Stimulated activated CD4-positive, alpha-beta T cell treated with anti-CD3 and anti-CD28 coated beads, Interleukin-15, amount 100 ng/mL, for 24 hours (primary cell): ENCODE measurements at regions not wholly inside any gene's neighbourhood (a gene's known extent, or its start where the extent isn't known, plus 50 kb on each side); places are given as distances from the start of the nearest gene placed in this dataset.
"Not testable (repeated sequence)": the region's sequence is repeated elsewhere in the genome, so short reads cannot be mapped to it uniquely, and the experiment has no call there.

Experiments
- DNase-seq: peaks from one replicate; pipeline ENCODE4 v3.0.0-alpha.2; 2020

GRCh38 chr2:7691961-7692656, 774.9 kb downstream of the RNF144A start:
- DNase-seq = no peak

GRCh38 chr2:7692657-7693161, 775.5 kb downstream of the RNF144A start:
- DNase-seq = no peak

GRCh38 chr2:7693246-7694075, 776.2 kb downstream of the RNF144A start:
- DNase-seq = no peak

GRCh38 chr2:7694076-7694985, 777.1 kb downstream of the RNF144A start:
- DNase-seq = peak; percentile 25

GRCh38 chr2:7696556-7696955, 779.3 kb downstream of the RNF144A start:
- DNase-seq = not testable (repeated sequence)

GRCh38 chr2:7697052-7697451, 779.8 kb downstream of the RNF144A start:
- DNase-seq = no peak

- DNase-seq = no peak
Measured at GRCh38 chr2:7701791-7702190, 784.6 kb downstream of the RNF144A start.

GRCh38 chr2:7703048-7703447, 785.8 kb downstream of the RNF144A start:
- no peak for DNase-seq

GRCh38 chr2:7703543-7704144, 786.4 kb downstream of the RNF144A start:
- DNase-seq = no peak

GRCh38 chr2:7704296-7704865, 787.2 kb downstream of the RNF144A start:
- DNase-seq = no peak

GRCh38 chr2:7706791-7707190, 789.6 kb downstream of the RNF144A start:
- no peak for DNase-seq

- DNase-seq = no peak
Measured at GRCh38 chr2:7707723-7708122, 790.5 kb downstream of the RNF144A start.

- DNase-seq = no peak
Measured at GRCh38 chr2:7709907-7710306, 792.7 kb downstream of the RNF144A start.

GRCh38 chr2:7711167-7711566, 794.0 kb downstream of the RNF144A start:
- DNase-seq = no peak

- DNase-seq = no peak
Measured at GRCh38 chr2:7719876-7720275, 802.7 kb downstream of the RNF144A start.

- no peak for DNase-seq
Measured at GRCh38 chr2:7721413-7721995, 804.3 kb downstream of the RNF144A start.

GRCh38 chr2:7722212-7722910, 805.1 kb downstream of the RNF144A start:
- no peak for DNase-seq

- DNase-seq = no peak
Measured at GRCh38 chr2:7724336-7724735, 807.1 kb downstream of the RNF144A start.

GRCh38 chr2:7725171-7725849, 808.1 kb downstream of the RNF144A start:
- no peak for DNase-seq

GRCh38 chr2:7725850-7726242, 808.6 kb downstream of the RNF144A start:
- no peak for DNase-seq

- no peak for DNase-seq
Measured at GRCh38 chr2:7726989-7727388, 809.8 kb downstream of the RNF144A start.
